ENCODE measurements at regions not wholly inside any gene's neighbourhood (a gene's known extent, or its start where the extent isn't known, plus 50 kb on each side); places are given as distances from the start of the nearest gene placed in this dataset.

- Histone ChIP-seq H3K27me3 (ENCODE audit: control insufficient read depth, insufficient read depth, low read length) (no peaks in the 10 kb centered on the region), H3K36me3 (ENCODE audit: control insufficient read depth, insufficient read depth, low read length) (no peaks in the 10 kb centered on the region), H3K9me3 (ENCODE audit: control insufficient read depth, insufficient read depth, low read depth, low read length) (no peaks in the 10 kb centered on the region), H3K4me1 (ENCODE audit: control insufficient read depth, insufficient read depth, low read length) (no peaks in the 10 kb centered on the region), H3K4me3 (ENCODE audit: low read depth in 2 of 2, low read length in 2 of 2) (no peak overlapping the region), H3K27ac (ENCODE audit: low read length) (no peak overlapping the region)
- ChIA-PET CTCF (no interaction called here), POLR2A (no interaction called here)
- intact Hi-C loops (cut with micrococcal nuclease; ENCODE audit: unreplicated experiment) (no loop called here), in situ Hi-C loops (cut with HindIII; ENCODE audit: low pct_unique_long_range_greater_than_20kb, low sequenced_read_pairs) (no loop called here)
- TF ChIP-seq TCF7L2 (IDR thresholded peaks at IDR 0.05; ENCODE audit: low read depth, low read length), result no peak
- TF ChIP-seq REST (IDR thresholded peaks at IDR 0.05; ENCODE audit: insufficient read depth in 1 of 2, low read depth in 2 of 2, low read length in 1 of 2), result no peak
- no peak for TF ChIP-seq POLR2AphosphoS5 (IDR thresholded peaks at IDR 0.05; ENCODE audit: low read depth, low read length)
- TF ChIP-seq CTCF (IDR thresholded peaks at IDR 0.05), result no peak
- no peak for TF ChIP-seq SIN3A (IDR thresholded peaks at IDR 0.05; ENCODE audit: borderline replicate concordance, insufficient read depth, low read depth, low read length)
- no peak for ATAC-seq
- no TSS peak for BruUV-seq (replicated peaks)
- DNase-seq (ENCODE audit: low read depth, low spot score), result no peak
These were observed 438.1 kb downstream of the GBA3 start for GRCh38 chr4:23130845-23131244.

- H3K36me3 ChIP-seq (ENCODE audit: control insufficient read depth, insufficient read depth, low read length), result no peaks in the 10 kb centered on the region
- in situ Hi-C loops (cut with HindIII; ENCODE audit: low pct_unique_long_range_greater_than_20kb, low sequenced_read_pairs) (no loop called here), intact Hi-C loops (cut with micrococcal nuclease; ENCODE audit: unreplicated experiment) (no loop called here)
- no peaks in the 10 kb centered on the region for H3K9me3 ChIP-seq (ENCODE audit: control insufficient read depth, insufficient read depth, low read depth, low read length)
- H3K4me1 ChIP-seq (ENCODE audit: control insufficient read depth, insufficient read depth, low read length), result no peaks in the 10 kb centered on the region
- no peak overlapping the region for H3K4me3 ChIP-seq (ENCODE audit: low read depth in 2 of 2, low read length in 2 of 2)
- H3K27me3 ChIP-seq (ENCODE audit: control insufficient read depth, insufficient read depth, low read length), result no peaks in the 10 kb centered on the region
- no peak for DNase-seq (ENCODE audit: low read depth, low spot score)
- ChIA-PET POLR2A (no interaction called here), CTCF (no interaction called here)
- H3K27ac ChIP-seq (ENCODE audit: low read length), result no peak overlapping the region
- TF ChIP-seq TCF7L2 (IDR thresholded peaks at IDR 0.05; ENCODE audit: low read depth, low read length) (no peak), CTCF (IDR thresholded peaks at IDR 0.05) (no peak), SIN3A (IDR thresholded peaks at IDR 0.05; ENCODE audit: borderline replicate concordance, insufficient read depth, low read depth, low read length) (no peak), REST (IDR thresholded peaks at IDR 0.05; ENCODE audit: insufficient read depth in 1 of 2, low read depth in 2 of 2, low read length in 1 of 2) (no peak), POLR2AphosphoS5 (IDR thresholded peaks at IDR 0.05; ENCODE audit: low read depth, low read length) (no peak)
- ATAC-seq, result no peak
- BruUV-seq (replicated peaks), result no TSS peak
These were observed 432.4 kb downstream of the GBA3 start for GRCh38 chr4:23125118-23125517.
